A204.1 (cell line): ENCODE measurements at regions not wholly inside any gene's neighbourhood (a gene's known extent, or its start where the extent isn't known, plus 50 kb on each side); places are given as distances from the start of the nearest gene placed in this dataset.
"Not testable (repeated sequence)": the region's sequence is repeated elsewhere in the genome, so short reads cannot be mapped to it uniquely, and the experiment has no call there.

Experiments used
- FAIRE-seq: peaks from 2 replicates; lab custom pipeline; 2012; peaks lifted over from hg19 to GRCh38; lab: Jason Lieb, UNC

GRCh38 chr1:224535641-224536040, 80.5 kb upstream of the CNIH3 start:
- FAIRE-seq, result no peak

GRCh38 chr1:224539971-224540370, 76.1 kb upstream of the CNIH3 start:
- FAIRE-seq, result no peak

- FAIRE-seq, result no peak
Observed at GRCh38 chr1:224540535-224540934, 75.6 kb upstream of the CNIH3 start.

- no peak for FAIRE-seq
Observed at GRCh38 chr1:224541072-224541790, 74.9 kb upstream of the CNIH3 start.

GRCh38 chr1:224541901-224542630, 74.1 kb upstream of the CNIH3 start:
- FAIRE-seq, result no peak

- no peak for FAIRE-seq
Observed at GRCh38 chr1:224542783-224543440, 73.2 kb upstream of the CNIH3 start.

GRCh38 chr1:224543453-224543852, 72.7 kb upstream of the CNIH3 start:
- FAIRE-seq, result no peak

GRCh38 chr1:224544346-224545110, 71.6 kb upstream of the CNIH3 start:
- FAIRE-seq, result no peak

GRCh38 chr1:224545571-224545970, 70.5 kb upstream of the CNIH3 start:
- no peak for FAIRE-seq

- no peak for FAIRE-seq
Observed at GRCh38 chr1:224548676-224549075, 67.4 kb upstream of the CNIH3 start.

GRCh38 chr1:224551189-224551588, 64.9 kb upstream of the CNIH3 start:
- FAIRE-seq, result not testable (repeated sequence)

- no peak for FAIRE-seq
Observed at GRCh38 chr1:224554056-224554455, 62.1 kb upstream of the CNIH3 start.

GRCh38 chr1:224554620-224555259, 61.4 kb upstream of the CNIH3 start:
- FAIRE-seq, result no peak

- no peak for FAIRE-seq
Observed at GRCh38 chr1:224558904-224559303, 57.2 kb upstream of the CNIH3 start.

GRCh38 chr1:224559981-224560728, 56.0 kb upstream of the CNIH3 start:
- no peak for FAIRE-seq

- not testable (repeated sequence) for FAIRE-seq
Observed at GRCh38 chr1:224562881-224563280, 53.2 kb upstream of the CNIH3 start.

GRCh38 chr1:224563666-224564065, 52.5 kb upstream of the CNIH3 start:
- FAIRE-seq, result no peak

- FAIRE-seq, result no peak
Observed at GRCh38 chr1:224564454-224565084, 51.5 kb upstream of the CNIH3 start.

- FAIRE-seq, result no peak
Observed at GRCh38 chr1:224565186-224565585, 50.9 kb upstream of the CNIH3 start.

- FAIRE-seq, result no peak
Observed at GRCh38 chr1:224565611-224566406, 50.3 kb upstream of the CNIH3 start.
